GM12891 (cell line): ENCODE measurements at regions not wholly inside any gene's neighbourhood (a gene's known extent, or its start where the extent isn't known, plus 50 kb on each side); places are given as distances from the start of the nearest gene placed in this dataset.

Experiments
- POLR2A ChIP-seq: IDR thresholded peaks from 2 replicates; pipeline ENCODE4 v1.6.1; 2011; ENCODE audit warnings: low read depth, low read length, control low read depth
- POLR2AphosphoS5 ChIP-seq: IDR thresholded peaks from 2 replicates; pipeline ENCODE4 v1.6.1; 2011; ENCODE audit warnings: low read depth, low read length, control low read depth
- TAF1 ChIP-seq: IDR thresholded peaks from 2 replicates; pipeline ENCODE4 v1.6.1; 2011; ENCODE audit warnings: low read depth, low read length, control low read depth

GRCh38 chr11:134958336-134958640, 546.2 kb upstream of the B3GAT1 start:
- TF ChIP-seq TAF1 (no peak), POLR2A (no peak), POLR2AphosphoS5 (no peak)
